ENCODE measurements at regions not wholly inside any gene's neighbourhood (a gene's known extent, or its start where the extent isn't known, plus 50 kb on each side); places are given as distances from the start of the nearest gene placed in this dataset.

DNA sequence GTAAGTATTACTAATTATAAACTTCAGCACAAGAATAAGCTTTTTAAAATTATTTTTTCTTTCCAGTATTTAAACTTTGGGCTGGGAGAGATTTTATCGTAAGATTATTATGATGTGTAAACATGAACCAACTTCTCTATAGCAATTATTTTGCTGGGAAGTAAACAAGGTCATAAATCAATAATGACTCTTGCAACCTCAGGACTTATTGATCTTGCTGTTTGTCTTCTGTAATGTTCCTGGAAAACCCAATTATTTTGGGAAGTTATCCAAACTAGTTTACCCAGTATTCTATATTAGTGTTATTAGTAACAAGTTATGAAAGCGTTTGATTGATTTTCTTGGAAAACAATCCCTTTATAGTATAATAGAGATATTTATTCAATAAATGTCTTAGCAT, 174.9 kb downstream of the PPP1R2C start:
- Histone ChIP-seq H3K27me3 (ENCODE audit: insufficient read depth, low read length, poor library complexity) (no peaks in the 10 kb centered on the region), H3K9me3 (ENCODE audit: insufficient read depth, low read length, severe bottlenecking) (no peaks in the 10 kb centered on the region)

DNA sequence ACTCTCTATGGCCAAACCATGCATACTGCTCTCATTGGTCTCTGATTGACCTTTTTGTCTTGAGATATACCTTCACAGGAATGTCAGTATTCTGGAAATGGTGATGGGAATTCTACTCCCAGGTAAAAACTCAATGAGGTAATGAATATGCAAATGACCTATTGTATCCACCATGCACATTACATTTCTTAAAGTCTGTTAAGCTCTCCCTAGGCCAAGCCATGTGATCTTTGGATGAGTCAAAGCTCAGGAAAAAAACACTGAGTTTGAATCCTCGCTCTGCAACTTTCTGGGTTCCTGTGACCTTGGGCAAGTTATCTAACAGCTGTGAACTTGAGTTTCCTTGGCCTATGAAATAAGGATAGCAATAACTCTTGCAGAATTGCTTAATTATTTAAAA, 175.4 kb downstream of the PPP1R2C start:
- TF ChIP-seq, protein P1, sequence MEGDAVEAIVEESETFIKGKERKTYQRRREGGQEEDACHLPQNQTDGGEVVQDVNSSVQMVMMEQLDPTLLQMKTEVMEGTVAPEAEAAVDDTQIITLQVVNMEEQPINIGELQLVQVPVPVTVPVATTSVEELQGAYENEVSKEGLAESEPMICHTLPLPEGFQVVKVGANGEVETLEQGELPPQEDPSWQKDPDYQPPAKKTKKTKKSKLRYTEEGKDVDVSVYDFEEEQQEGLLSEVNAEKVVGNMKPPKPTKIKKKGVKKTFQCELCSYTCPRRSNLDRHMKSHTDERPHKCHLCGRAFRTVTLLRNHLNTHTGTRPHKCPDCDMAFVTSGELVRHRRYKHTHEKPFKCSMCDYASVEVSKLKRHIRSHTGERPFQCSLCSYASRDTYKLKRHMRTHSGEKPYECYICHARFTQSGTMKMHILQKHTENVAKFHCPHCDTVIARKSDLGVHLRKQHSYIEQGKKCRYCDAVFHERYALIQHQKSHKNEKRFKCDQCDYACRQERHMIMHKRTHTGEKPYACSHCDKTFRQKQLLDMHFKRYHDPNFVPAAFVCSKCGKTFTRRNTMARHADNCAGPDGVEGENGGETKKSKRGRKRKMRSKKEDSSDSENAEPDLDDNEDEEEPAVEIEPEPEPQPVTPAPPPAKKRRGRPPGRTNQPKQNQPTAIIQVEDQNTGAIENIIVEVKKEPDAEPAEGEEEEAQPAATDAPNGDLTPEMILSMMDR (IDR thresholded peaks at IDR 0.05; ENCODE audit: borderline replicate concordance, extremely low read depth, low read length, poor library complexity, severe bottlenecking), result no peak
- TF ChIP-seq EZH2 (IDR thresholded peaks at IDR 0.05; ENCODE audit: borderline replicate concordance, low read depth, low read length, severe bottlenecking), result no peak
- ATAC-seq (ENCODE audit: insufficient read depth, low read depth), result no peak
- no peaks in the 10 kb centered on the region for H3K27me3 ChIP-seq (ENCODE audit: insufficient read depth, low read length, poor library complexity)
- no peaks in the 10 kb centered on the region for H3K36me3 ChIP-seq (ENCODE audit: insufficient read depth, low read length)
- no peak overlapping the region for H3K9ac ChIP-seq (ENCODE audit: low read depth, low read length)
- no peak overlapping the region for H2AFZ ChIP-seq (ENCODE audit: low read depth, low read length)
- no peak overlapping the region for H3K4me3 ChIP-seq (ENCODE audit: low read depth in 1 of 2, low read length in 2 of 2)
- no peaks in the 10 kb centered on the region for H4K20me1 ChIP-seq (ENCODE audit: insufficient read depth, low read length)
- H3K4me2 ChIP-seq (ENCODE audit: insufficient read depth, low read length), result no peak overlapping the region
- no peaks in the 10 kb centered on the region for H3K79me2 ChIP-seq (ENCODE audit: insufficient read depth, low read length)
- no peaks in the 10 kb centered on the region for H3K9me3 ChIP-seq (ENCODE audit: insufficient read depth, low read length, severe bottlenecking)
- DNase-seq, result no peak
- no peak overlapping the region for H3K27ac ChIP-seq (ENCODE audit: low read length)
- H3K4me1 ChIP-seq (ENCODE audit: insufficient read depth, low read length), result no peaks in the 10 kb centered on the region

More for the DNA sequence above, 174.9 kb downstream of the PPP1R2C start:
- no peak for TF ChIP-seq EZH2 (IDR thresholded peaks at IDR 0.05; ENCODE audit: borderline replicate concordance, low read depth, low read length, severe bottlenecking)
- TF ChIP-seq, protein P1 (IDR thresholded peaks at IDR 0.05; ENCODE audit: borderline replicate concordance, extremely low read depth, low read length, poor library complexity, severe bottlenecking), result no peak
- Histone ChIP-seq H3K79me2 (ENCODE audit: insufficient read depth, low read length) (no peaks in the 10 kb centered on the region), H3K4me2 (ENCODE audit: insufficient read depth, low read length) (no peak overlapping the region), H3K27ac (ENCODE audit: low read length) (no peak overlapping the region), H3K36me3 (ENCODE audit: insufficient read depth, low read length) (no peaks in the 10 kb centered on the region), H4K20me1 (ENCODE audit: insufficient read depth, low read length) (no peaks in the 10 kb centered on the region), H3K4me1 (ENCODE audit: insufficient read depth, low read length) (no peaks in the 10 kb centered on the region), H3K4me3 (ENCODE audit: low read depth in 1 of 2, low read length in 2 of 2) (no peak overlapping the region), H2AFZ (ENCODE audit: low read depth, low read length) (no peak overlapping the region), H3K9ac (ENCODE audit: low read depth, low read length) (no peak overlapping the region)
- ATAC-seq (ENCODE audit: insufficient read depth, low read depth), result no peak
- no peak for DNase-seq

DNA sequence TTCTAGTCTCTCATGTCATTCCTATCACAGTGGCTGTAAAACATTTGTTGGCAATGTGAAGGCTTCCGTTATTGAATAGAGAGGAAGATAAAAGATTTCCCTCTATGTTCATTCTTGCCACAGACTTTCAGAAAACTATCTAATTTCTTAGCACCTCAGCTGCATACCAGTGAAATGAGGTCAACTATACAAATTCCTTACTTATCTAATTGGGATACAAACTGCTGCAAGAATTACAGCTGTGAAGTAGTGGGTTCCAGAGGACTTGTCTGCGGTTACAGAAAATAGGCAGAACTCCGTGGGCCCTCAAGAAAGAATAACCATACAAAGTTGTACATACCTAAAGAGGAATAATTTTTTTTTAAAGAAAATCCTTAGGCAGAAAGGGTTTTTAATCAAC, 175.8 kb downstream of the PPP1R2C start:
- H4K20me1 ChIP-seq (ENCODE audit: insufficient read depth, low read length), result no peaks in the 10 kb centered on the region
- no peak overlapping the region for H3K27ac ChIP-seq (ENCODE audit: low read length)
- H3K4me2 ChIP-seq (ENCODE audit: insufficient read depth, low read length), result no peak overlapping the region
- no peaks in the 10 kb centered on the region for H3K4me1 ChIP-seq (ENCODE audit: insufficient read depth, low read length)
- no peak for DNase-seq
- no peak overlapping the region for H3K4me3 ChIP-seq (ENCODE audit: low read depth in 1 of 2, low read length in 2 of 2)
- no peaks in the 10 kb centered on the region for H3K79me2 ChIP-seq (ENCODE audit: insufficient read depth, low read length)
- no peak overlapping the region for H2AFZ ChIP-seq (ENCODE audit: low read depth, low read length)
- H3K27me3 ChIP-seq (ENCODE audit: insufficient read depth, low read length, poor library complexity), result no peaks in the 10 kb centered on the region
- no peaks in the 10 kb centered on the region for H3K9me3 ChIP-seq (ENCODE audit: insufficient read depth, low read length, severe bottlenecking)
- TF ChIP-seq EZH2 (IDR thresholded peaks at IDR 0.05; ENCODE audit: borderline replicate concordance, low read depth, low read length, severe bottlenecking), result no peak
- TF ChIP-seq, protein P1 (IDR thresholded peaks at IDR 0.05; ENCODE audit: borderline replicate concordance, extremely low read depth, low read length, poor library complexity, severe bottlenecking), result no peak
- no peaks in the 10 kb centered on the region for H3K36me3 ChIP-seq (ENCODE audit: insufficient read depth, low read length)
- no peak overlapping the region for H3K9ac ChIP-seq (ENCODE audit: low read depth, low read length)
- ATAC-seq (ENCODE audit: insufficient read depth, low read depth), result no peak

- H2AFZ ChIP-seq (ENCODE audit: low read depth, low read length), result no peak overlapping the region
- no peaks in the 10 kb centered on the region for H3K79me2 ChIP-seq (ENCODE audit: insufficient read depth, low read length)
- H3K27ac ChIP-seq (ENCODE audit: low read length), result no peak overlapping the region
- H3K4me1 ChIP-seq (ENCODE audit: insufficient read depth, low read length), result no peaks in the 10 kb centered on the region
- no peaks in the 10 kb centered on the region for H4K20me1 ChIP-seq (ENCODE audit: insufficient read depth, low read length)
- no peaks in the 10 kb centered on the region for H3K27me3 ChIP-seq (ENCODE audit: insufficient read depth, low read length, poor library complexity)
- no peak for DNase-seq
- no peaks in the 10 kb centered on the region for H3K36me3 ChIP-seq (ENCODE audit: insufficient read depth, low read length)
- no peak overlapping the region for H3K9ac ChIP-seq (ENCODE audit: low read depth, low read length)
- no peak overlapping the region for H3K4me3 ChIP-seq (ENCODE audit: low read depth in 1 of 2, low read length in 2 of 2)
- H3K4me2 ChIP-seq (ENCODE audit: insufficient read depth, low read length), result no peak overlapping the region
- no peaks in the 10 kb centered on the region for H3K9me3 ChIP-seq (ENCODE audit: insufficient read depth, low read length, severe bottlenecking)
- ATAC-seq (ENCODE audit: insufficient read depth, low read depth), result no peak
- TF ChIP-seq, protein P1 (IDR thresholded peaks at IDR 0.05; ENCODE audit: borderline replicate concordance, extremely low read depth, low read length, poor library complexity, severe bottlenecking), result no peak
- no peak for TF ChIP-seq EZH2 (IDR thresholded peaks at IDR 0.05; ENCODE audit: borderline replicate concordance, low read depth, low read length, severe bottlenecking)
Measured at GRCh38 chrX:42597481-42597880, 180.5 kb downstream of the PPP1R2C start.
